IMR-90 (cell line): ENCODE measurements at regions not wholly inside any gene's neighbourhood (a gene's known extent, or its start where the extent isn't known, plus 50 kb on each side); places are given as distances from the start of the nearest gene placed in this dataset.

Experiments
- BHLHE40 ChIP-seq: fragments of 150-350 bp; IDR thresholded peaks from 2 replicates; pipeline ENCODE4 v1.6.1; 2016; ENCODE audit warnings: mild to moderate bottlenecking, low read depth, low read length
- ELK1 ChIP-seq: fragments of 150-350 bp; IDR thresholded peaks from 2 replicates; pipeline ENCODE4 v1.6.1; 2016; ENCODE audit warnings: low read depth, mild to moderate bottlenecking, low read length, moderate library complexity, borderline replicate concordance
- RAD21 ChIP-seq: IDR thresholded peaks from 2 replicates; pipeline ENCODE4 v1.6.1; 2012; ENCODE audit warnings: low read length, improper control_type of control experiment
- TF ChIP-seq, protein P1 (sequence below): conservative IDR thresholded peaks from 2 replicates; pipeline ENCODE4 v1.5.1; 2012; ENCODE audit warnings: mild to moderate bottlenecking, low read depth, low read length, improper control_type of control experiment
- TF ChIP-seq, protein P2 (sequence below): fragments of 150-350 bp; IDR thresholded peaks from 2 replicates; pipeline ENCODE4 v1.6.1; 2017; ENCODE audit warnings: mild to moderate bottlenecking, antibody characterized with exemption, low read length, low read depth

- TF ChIP-seq, protein P1, sequence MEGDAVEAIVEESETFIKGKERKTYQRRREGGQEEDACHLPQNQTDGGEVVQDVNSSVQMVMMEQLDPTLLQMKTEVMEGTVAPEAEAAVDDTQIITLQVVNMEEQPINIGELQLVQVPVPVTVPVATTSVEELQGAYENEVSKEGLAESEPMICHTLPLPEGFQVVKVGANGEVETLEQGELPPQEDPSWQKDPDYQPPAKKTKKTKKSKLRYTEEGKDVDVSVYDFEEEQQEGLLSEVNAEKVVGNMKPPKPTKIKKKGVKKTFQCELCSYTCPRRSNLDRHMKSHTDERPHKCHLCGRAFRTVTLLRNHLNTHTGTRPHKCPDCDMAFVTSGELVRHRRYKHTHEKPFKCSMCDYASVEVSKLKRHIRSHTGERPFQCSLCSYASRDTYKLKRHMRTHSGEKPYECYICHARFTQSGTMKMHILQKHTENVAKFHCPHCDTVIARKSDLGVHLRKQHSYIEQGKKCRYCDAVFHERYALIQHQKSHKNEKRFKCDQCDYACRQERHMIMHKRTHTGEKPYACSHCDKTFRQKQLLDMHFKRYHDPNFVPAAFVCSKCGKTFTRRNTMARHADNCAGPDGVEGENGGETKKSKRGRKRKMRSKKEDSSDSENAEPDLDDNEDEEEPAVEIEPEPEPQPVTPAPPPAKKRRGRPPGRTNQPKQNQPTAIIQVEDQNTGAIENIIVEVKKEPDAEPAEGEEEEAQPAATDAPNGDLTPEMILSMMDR, result no peak
- TF ChIP-seq RAD21 (no peak), BHLHE40 (no peak), ELK1 (no peak)
- TF ChIP-seq, protein P2, sequence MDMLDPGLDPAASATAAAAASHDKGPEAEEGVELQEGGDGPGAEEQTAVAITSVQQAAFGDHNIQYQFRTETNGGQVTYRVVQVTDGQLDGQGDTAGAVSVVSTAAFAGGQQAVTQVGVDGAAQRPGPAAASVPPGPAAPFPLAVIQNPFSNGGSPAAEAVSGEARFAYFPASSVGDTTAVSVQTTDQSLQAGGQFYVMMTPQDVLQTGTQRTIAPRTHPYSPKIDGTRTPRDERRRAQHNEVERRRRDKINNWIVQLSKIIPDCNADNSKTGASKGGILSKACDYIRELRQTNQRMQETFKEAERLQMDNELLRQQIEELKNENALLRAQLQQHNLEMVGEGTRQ, result no peak
Observed at GRCh38 chr2:215861607-215862350, 151.6 kb downstream of the MREG start.
